ENCODE measurements at regions not wholly inside any gene's neighbourhood (a gene's known extent, or its start where the extent isn't known, plus 50 kb on each side); places are given as distances from the start of the nearest gene placed in this dataset.
"Not testable (repeated sequence)": the region's sequence is repeated elsewhere in the genome, so short reads cannot be mapped to it uniquely, and the experiment has no call there.

GRCh38 chr1:221279146-221279545 lies 399.9 kb downstream of the HLX start:
- Histone ChIP-seq H3K4me3 (ENCODE audit: insufficient read depth, low read depth, low read length) (no peak overlapping the region), H3K27me3 (ENCODE audit: control insufficient read depth, insufficient read depth, low read length) (no peaks in the 10 kb centered on the region), H3K36me3 (replicated peaks; ENCODE audit: control insufficient read depth, insufficient read depth, low read length) (no peaks in the 10 kb centered on the region)
- DNase-seq: no peak

DNA sequence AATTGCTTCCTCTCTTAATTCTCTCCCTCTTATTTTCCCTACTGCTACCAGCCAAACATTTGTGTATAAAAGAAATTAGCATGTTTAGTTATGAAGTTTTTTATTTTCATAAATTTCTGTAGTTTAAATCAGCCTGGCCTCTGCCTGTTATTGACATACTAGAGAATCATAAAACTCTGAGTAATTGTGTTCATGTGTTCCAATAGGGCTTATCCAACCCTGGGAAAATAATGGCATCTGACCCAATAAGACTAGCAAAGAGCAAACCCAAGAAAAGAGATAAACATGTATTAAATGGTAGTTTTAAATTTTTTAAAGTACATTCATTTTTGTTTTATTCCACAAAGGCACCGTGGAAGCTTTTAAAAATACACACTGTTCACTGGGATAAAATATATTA lies 404.3 kb downstream of the HLX start:
- Histone ChIP-seq H3K27me3 (ENCODE audit: control insufficient read depth, insufficient read depth, low read length) (no peaks in the 10 kb centered on the region), H3K36me3 (replicated peaks; ENCODE audit: control insufficient read depth, insufficient read depth, low read length) (no peaks in the 10 kb centered on the region), H3K4me3 (ENCODE audit: insufficient read depth, low read depth, low read length) (no peak overlapping the region)
- DNase-seq: no peak

DNA sequence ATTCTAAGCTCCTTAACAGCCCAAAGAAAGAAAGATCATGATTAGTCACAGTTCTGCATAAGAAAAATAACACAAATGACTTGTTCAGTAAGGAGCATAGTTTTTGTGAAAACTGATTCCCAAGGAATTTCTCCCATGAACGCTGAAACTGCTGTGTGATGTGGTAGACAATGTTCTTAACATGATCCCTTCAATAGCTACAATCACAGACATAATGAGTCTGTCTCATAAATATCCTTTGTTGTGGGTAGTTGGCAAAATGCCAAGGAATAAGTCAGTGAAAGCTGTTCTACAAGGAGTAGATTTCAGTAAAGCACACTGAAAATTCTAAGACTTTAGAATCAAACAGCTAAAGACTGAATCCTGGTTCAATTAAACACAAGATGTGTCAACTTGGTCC lies 404.8 kb downstream of the HLX start:
- no peaks in the 10 kb centered on the region for H3K36me3 ChIP-seq (replicated peaks; ENCODE audit: control insufficient read depth, insufficient read depth, low read length)
- no peak for DNase-seq
- no peaks in the 10 kb centered on the region for H3K27me3 ChIP-seq (ENCODE audit: control insufficient read depth, insufficient read depth, low read length)
- no peak overlapping the region for H3K4me3 ChIP-seq (ENCODE audit: insufficient read depth, low read depth, low read length)

DNA sequence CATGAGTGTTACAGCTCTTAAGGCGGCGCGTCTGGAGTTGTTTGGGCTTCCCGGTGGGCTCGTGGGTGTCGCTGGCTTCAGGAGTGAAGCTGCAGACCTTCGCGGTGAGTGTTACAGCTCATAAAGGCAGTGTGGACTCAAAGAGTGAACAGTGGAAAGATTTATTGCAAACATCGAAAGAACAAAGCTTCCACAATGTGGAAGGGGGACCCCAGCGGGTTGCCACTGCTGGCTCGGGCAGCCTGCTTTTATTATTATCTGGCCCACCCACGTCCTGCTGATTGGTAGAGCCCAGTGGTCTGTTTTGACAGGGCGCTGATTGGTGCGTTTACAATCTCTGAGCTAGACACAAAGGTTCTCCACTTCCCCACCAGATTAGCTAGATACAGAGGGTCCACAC lies 405.7 kb downstream of the HLX start:
- not testable (repeated sequence) for H3K36me3 ChIP-seq (replicated peaks; ENCODE audit: control insufficient read depth, insufficient read depth, low read length); H3K4me3 ChIP-seq (ENCODE audit: insufficient read depth, low read depth, low read length)

GRCh38 chr1:221285458-221286210 lies 406.4 kb downstream of the HLX start:
- H3K36me3 ChIP-seq (replicated peaks; ENCODE audit: control insufficient read depth, insufficient read depth, low read length); DNase-seq; H3K27me3 ChIP-seq (ENCODE audit: control insufficient read depth, insufficient read depth, low read length); H3K4me3 ChIP-seq (ENCODE audit: insufficient read depth, low read depth, low read length): not testable (repeated sequence)

More for the DNA sequence above, 405.7 kb downstream of the HLX start:
- not testable (repeated sequence) for DNase-seq; H3K27me3 ChIP-seq (ENCODE audit: control insufficient read depth, insufficient read depth, low read length)

DNA sequence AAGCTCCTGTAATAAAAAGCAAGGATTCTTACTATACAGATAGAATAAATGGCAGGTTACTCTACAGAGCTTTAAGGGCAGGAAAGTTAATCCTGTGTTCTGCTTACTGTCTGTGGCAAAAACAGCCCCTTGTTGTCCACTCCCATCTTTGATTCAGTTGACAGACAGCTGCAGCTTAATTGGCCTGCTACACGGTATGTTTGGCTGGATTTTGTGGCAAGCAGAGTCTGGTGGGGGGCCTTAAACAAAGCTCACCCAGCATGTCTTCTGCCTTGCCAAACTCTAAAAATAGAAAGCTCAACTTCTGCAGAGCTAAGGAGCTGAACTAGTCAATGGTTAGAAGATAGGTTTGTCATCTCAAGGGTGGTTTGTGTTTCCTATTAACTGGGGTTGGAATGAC lies 407.2 kb downstream of the HLX start:
- DNase-seq: no peak
- no peaks in the 10 kb centered on the region for H3K36me3 ChIP-seq (replicated peaks; ENCODE audit: control insufficient read depth, insufficient read depth, low read length)
- H3K27me3 ChIP-seq (ENCODE audit: control insufficient read depth, insufficient read depth, low read length): no peaks in the 10 kb centered on the region
- H3K4me3 ChIP-seq (ENCODE audit: insufficient read depth, low read depth, low read length): no peak overlapping the region

DNA sequence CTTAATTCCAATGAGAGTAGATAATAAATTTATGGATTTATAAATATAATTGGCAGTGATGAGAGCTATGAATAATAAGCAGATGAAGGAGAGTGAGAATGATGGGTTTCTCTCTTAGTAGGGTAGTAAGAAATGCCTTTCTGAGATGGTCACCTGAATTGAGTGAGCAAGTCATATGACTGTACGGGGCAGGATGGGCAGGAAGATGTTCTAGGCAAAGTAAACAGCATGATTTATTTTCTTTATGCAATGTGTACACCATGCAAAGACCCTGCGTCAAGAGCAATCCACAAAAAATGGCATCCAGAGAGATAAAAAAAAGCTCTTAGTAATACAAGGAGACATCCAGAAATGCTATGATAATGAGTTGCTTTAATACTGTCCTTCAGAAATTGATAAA lies 409.9 kb downstream of the HLX start:
- no peak overlapping the region for H3K4me3 ChIP-seq (ENCODE audit: insufficient read depth, low read depth, low read length)
- DNase-seq: no peak
- no peaks in the 10 kb centered on the region for H3K36me3 ChIP-seq (replicated peaks; ENCODE audit: control insufficient read depth, insufficient read depth, low read length)
- no peaks in the 10 kb centered on the region for H3K27me3 ChIP-seq (ENCODE audit: control insufficient read depth, insufficient read depth, low read length)

DNA sequence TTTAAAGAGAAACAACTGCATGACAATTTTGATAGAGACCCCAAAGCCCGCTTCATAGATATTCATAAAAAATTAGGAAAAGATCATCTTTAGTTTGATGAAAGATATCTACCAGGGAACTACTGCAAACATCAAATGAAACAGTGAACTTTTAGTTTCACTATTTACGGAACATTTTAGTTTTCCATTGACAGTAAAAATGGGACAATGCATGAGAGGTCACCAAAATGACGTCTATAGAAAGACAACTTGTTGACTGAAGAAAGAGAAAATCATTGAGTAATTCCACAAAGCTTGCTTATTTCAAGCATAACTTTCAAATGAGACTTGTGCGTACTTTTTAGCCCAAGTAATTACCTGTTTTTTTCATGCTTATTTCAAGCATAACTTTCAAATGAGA lies 411.4 kb downstream of the HLX start:
- H3K36me3 ChIP-seq (replicated peaks; ENCODE audit: control insufficient read depth, insufficient read depth, low read length): no peaks in the 10 kb centered on the region
- DNase-seq: no peak
- H3K4me3 ChIP-seq (ENCODE audit: insufficient read depth, low read depth, low read length): no peak overlapping the region
- H3K27me3 ChIP-seq (ENCODE audit: control insufficient read depth, insufficient read depth, low read length): no peaks in the 10 kb centered on the region

GRCh38 chr1:221291113-221291512 lies 411.9 kb downstream of the HLX start:
- H3K4me3 ChIP-seq (ENCODE audit: insufficient read depth, low read depth, low read length): no peak overlapping the region
- no peaks in the 10 kb centered on the region for H3K36me3 ChIP-seq (replicated peaks; ENCODE audit: control insufficient read depth, insufficient read depth, low read length)
- no peak for DNase-seq
- no peaks in the 10 kb centered on the region for H3K27me3 ChIP-seq (ENCODE audit: control insufficient read depth, insufficient read depth, low read length)

DNA sequence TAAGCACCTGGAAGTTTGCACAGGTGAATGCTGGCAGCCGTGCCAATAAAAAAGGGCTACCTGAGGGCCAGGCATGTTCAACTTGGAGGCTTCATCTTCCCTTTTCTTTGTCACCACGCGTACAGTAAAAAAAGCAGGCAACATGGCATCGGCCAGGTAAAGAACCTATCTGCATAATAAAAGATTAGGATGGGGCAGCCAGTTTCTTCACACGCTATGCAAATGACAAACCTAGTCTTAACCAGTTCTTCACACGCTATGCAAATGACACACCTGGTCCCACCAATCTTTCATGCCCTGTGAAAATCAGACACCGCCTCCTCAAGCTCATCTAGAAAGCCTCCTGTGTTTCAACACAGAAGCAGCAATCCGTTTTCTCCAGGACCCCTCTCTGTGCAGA lies 413.4 kb downstream of the HLX start:
- H3K36me3 ChIP-seq (replicated peaks; ENCODE audit: control insufficient read depth, insufficient read depth, low read length): no peaks in the 10 kb centered on the region
- DNase-seq: peak; percentile 42
- H3K27me3 ChIP-seq (ENCODE audit: control insufficient read depth, insufficient read depth, low read length): no peaks in the 10 kb centered on the region
- H3K4me3 ChIP-seq (ENCODE audit: insufficient read depth, low read depth, low read length): no peak overlapping the region

DNA sequence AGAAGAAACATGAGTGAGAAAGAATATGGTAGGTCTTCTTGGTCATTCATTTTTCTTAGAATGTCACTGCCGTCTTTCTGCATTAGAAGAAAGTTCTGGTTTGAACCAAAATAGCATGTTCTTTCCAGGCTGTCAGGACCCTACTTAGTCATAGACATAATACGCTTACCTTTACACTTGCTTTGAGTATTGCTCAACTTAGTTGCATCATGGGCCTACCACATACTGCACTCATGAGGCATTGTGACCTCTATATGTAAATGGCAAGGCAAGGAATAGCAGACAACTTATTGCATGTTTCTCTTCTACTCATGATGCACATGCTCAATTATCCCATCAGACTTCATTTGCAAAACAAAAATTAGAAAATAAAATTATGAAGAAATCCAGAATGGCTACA lies 415.0 kb downstream of the HLX start:
- DNase-seq: no peak
- Histone ChIP-seq H3K36me3 (replicated peaks; ENCODE audit: control insufficient read depth, insufficient read depth, low read length) (no peaks in the 10 kb centered on the region), H3K4me3 (ENCODE audit: insufficient read depth, low read depth, low read length) (no peak overlapping the region), H3K27me3 (ENCODE audit: control insufficient read depth, insufficient read depth, low read length) (no peaks in the 10 kb centered on the region)

GRCh38 chr1:221302357-221302756 lies 423.1 kb downstream of the HLX start:
- H3K36me3 ChIP-seq (replicated peaks; ENCODE audit: control insufficient read depth, insufficient read depth, low read length): no peaks in the 10 kb centered on the region
- no peaks in the 10 kb centered on the region for H3K27me3 ChIP-seq (ENCODE audit: control insufficient read depth, insufficient read depth, low read length)
- DNase-seq: no peak
- no peak overlapping the region for H3K4me3 ChIP-seq (ENCODE audit: insufficient read depth, low read depth, low read length)

- DNase-seq: no peak
- Histone ChIP-seq H3K4me3 (ENCODE audit: insufficient read depth, low read depth, low read length) (no peak overlapping the region), H3K27me3 (ENCODE audit: control insufficient read depth, insufficient read depth, low read length) (no peaks in the 10 kb centered on the region), H3K36me3 (replicated peaks; ENCODE audit: control insufficient read depth, insufficient read depth, low read length) (no peaks in the 10 kb centered on the region)
Observed at GRCh38 chr1:221302810-221303209, 423.6 kb downstream of the HLX start.

DNA sequence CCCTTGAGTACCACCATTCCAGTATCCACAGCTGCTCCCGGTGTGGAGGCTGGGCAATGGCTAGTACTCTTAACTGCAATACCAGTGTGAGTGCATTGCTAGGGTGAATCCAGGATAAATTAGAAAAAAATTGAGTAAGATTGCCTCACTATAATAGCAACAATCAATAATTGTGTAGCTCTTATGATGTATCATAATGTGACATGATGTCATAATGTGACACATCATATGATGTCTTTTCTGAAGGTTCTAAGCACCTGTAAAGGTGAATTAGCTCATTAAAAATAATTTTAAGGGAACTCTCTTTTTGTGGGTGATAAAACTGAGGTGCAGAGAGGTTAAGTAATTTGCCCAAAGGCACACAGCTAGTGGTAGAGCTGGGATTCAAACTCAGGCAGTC lies 424.4 kb downstream of the HLX start:
- no peak for DNase-seq
- Histone ChIP-seq H3K27me3 (ENCODE audit: control insufficient read depth, insufficient read depth, low read length) (no peaks in the 10 kb centered on the region), H3K4me3 (ENCODE audit: insufficient read depth, low read depth, low read length) (no peak overlapping the region), H3K36me3 (replicated peaks; ENCODE audit: control insufficient read depth, insufficient read depth, low read length) (no peaks in the 10 kb centered on the region)

DNA sequence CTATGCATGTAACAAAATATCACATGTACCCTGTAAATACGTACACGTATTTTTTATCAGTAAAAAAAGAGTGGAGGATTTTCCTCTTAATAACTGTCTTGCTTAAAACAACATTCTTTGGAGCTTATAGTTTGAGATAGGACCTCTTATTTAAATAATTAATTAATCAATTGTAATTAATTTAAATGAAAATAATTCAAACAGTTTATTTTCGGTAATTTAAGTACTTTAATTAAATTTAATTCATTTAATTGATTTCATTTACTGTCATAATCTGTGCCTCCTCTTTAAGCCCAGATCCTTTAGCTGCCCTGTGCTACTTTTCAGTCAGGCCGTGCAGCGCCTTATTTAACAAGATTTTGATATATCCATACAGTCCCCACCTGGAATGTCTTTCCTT lies 427.0 kb downstream of the HLX start:
- Histone ChIP-seq H3K27me3 (ENCODE audit: control insufficient read depth, insufficient read depth, low read length) (no peaks in the 10 kb centered on the region), H3K36me3 (replicated peaks; ENCODE audit: control insufficient read depth, insufficient read depth, low read length) (no peaks in the 10 kb centered on the region), H3K4me3 (ENCODE audit: insufficient read depth, low read depth, low read length) (no peak overlapping the region)
- DNase-seq: no peak

Data from H7 (cell line).